ENCODE measurements at regions not wholly inside any gene's neighbourhood (a gene's known extent, or its start where the extent isn't known, plus 50 kb on each side); places are given as distances from the start of the nearest gene placed in this dataset.

DNA sequence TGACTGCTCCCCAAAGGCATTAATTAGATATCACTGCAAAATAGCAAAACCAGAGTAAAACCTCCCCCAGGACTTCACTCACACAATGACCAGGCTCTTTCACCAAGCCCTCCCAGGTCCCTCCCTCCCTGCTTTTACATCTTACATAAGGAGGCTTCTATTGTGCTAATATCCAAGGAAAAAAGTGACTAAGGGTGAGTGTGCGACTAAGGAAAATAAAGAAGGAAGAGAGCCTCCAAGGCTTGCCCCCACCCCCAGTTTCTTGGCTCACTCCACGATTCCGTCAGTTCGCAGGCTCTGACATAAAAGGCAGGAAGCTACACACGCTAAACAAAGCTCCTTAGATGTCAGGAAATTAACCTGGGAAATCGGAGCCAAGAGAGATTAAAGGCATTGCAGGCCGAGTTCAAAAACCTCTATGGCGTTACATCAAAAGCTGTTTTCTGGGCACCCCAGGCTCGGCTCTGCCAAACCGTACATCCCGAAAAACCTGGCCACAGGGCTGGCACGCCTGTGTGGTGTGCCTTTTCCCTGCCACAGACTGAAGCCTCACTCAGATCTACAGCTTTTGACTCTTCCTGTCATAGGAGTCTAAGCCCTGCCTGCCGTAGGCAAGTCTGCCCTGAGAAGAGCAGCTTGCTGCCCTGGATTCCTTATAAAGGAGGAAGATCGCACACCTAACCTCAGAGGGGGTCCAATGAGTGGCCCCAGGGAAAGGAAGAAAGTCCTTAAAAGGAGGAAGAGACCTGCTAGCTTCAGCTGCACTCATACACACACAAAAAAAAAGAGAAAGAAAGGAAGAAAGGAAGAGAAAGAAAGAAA, 67.0 kb upstream of the SERP2 start:
- TF ChIP-seq, protein P1, sequence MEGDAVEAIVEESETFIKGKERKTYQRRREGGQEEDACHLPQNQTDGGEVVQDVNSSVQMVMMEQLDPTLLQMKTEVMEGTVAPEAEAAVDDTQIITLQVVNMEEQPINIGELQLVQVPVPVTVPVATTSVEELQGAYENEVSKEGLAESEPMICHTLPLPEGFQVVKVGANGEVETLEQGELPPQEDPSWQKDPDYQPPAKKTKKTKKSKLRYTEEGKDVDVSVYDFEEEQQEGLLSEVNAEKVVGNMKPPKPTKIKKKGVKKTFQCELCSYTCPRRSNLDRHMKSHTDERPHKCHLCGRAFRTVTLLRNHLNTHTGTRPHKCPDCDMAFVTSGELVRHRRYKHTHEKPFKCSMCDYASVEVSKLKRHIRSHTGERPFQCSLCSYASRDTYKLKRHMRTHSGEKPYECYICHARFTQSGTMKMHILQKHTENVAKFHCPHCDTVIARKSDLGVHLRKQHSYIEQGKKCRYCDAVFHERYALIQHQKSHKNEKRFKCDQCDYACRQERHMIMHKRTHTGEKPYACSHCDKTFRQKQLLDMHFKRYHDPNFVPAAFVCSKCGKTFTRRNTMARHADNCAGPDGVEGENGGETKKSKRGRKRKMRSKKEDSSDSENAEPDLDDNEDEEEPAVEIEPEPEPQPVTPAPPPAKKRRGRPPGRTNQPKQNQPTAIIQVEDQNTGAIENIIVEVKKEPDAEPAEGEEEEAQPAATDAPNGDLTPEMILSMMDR (IDR thresholded peaks at IDR 0.05): no peak
- TF ChIP-seq POLR2A (IDR thresholded peaks at IDR 0.05): no peak
